OCI-LY1 (cell line): ENCODE measurements at regions not wholly inside any gene's neighbourhood (a gene's known extent, or its start where the extent isn't known, plus 50 kb on each side); places are given as distances from the start of the nearest gene placed in this dataset.

Experiments
- H2AFZ ChIP-seq: fragments of 200-600 bp; sonication (generic), shearing (Covaris generic); 2 replicates; pipeline ENCODE4 v1.6.0; 2014; ENCODE audit warnings: antibody characterized with exemption, mild to moderate bottlenecking, low read length
- H3F3A ChIP-seq: fragments of 200-600 bp; sonication (generic), shearing (Covaris generic); 2 replicates; pipeline ENCODE4 v1.6.0; 2014; ENCODE audit warnings: mild to moderate bottlenecking, antibody characterized with exemption, low read length, moderate library complexity; ENCODE audit not compliant: insufficient read depth
- H3K27ac ChIP-seq: fragments of 200-600 bp; sonication (generic); 2 replicates; pipeline ENCODE4 v1.5.1; 2014; ENCODE audit warnings: low read length, mixed run types, mild to moderate bottlenecking, low read depth; ENCODE audit not compliant: poor library complexity, severe bottlenecking
- H3K27me3 ChIP-seq: fragments of 200-600 bp; sonication (generic); 2 replicates; pipeline ENCODE4 v1.6.0; 2014; ENCODE audit warnings: antibody characterized with exemption, mild to moderate bottlenecking, low read length, moderate library complexity; ENCODE audit not compliant: insufficient read depth
- H3K36me3 ChIP-seq: fragments of 200-600 bp; sonication (generic); 2 replicates; pipeline ENCODE4 v1.6.1; 2014; ENCODE audit warnings: mild to moderate bottlenecking, antibody characterized with exemption, low read length, moderate library complexity, mixed read lengths; ENCODE audit not compliant: insufficient read depth
- H3K4me1 ChIP-seq: fragments of 200-600 bp; sonication (generic); 2 replicates; pipeline ENCODE4 v1.5.1; 2014; ENCODE audit warnings: mild to moderate bottlenecking, low read length, moderate library complexity; ENCODE audit not compliant: insufficient read depth, severe bottlenecking
- H3K4me2 ChIP-seq: fragments of 200-600 bp; sonication (generic), shearing (Covaris generic); 2 replicates; pipeline ENCODE4 v1.6.1; 2014; ENCODE audit warnings: low read length
- H3K4me3 ChIP-seq: fragments of 200-600 bp; sonication (generic); 2 replicates; pipeline ENCODE4 v1.5.1; 2014; ENCODE audit warnings: low read length, low read depth, mild to moderate bottlenecking, mixed read lengths; ENCODE audit not compliant: poor library complexity, severe bottlenecking
- H3K79me2 ChIP-seq: fragments of 200-600 bp; shearing (Covaris generic); 2 replicates; pipeline ENCODE4 v1.6.1; 2016; ENCODE audit warnings: mixed run types, low read length, mixed read lengths; ENCODE audit not compliant: insufficient read depth
- H3K9ac ChIP-seq: fragments of 200-600 bp; sonication (generic), shearing (Covaris generic); 2 replicates; pipeline ENCODE4 v1.6.1; 2014; ENCODE audit warnings: mild to moderate bottlenecking, low read length, mixed read lengths
- H3K9me2 ChIP-seq: fragments of 200-600 bp; sonication (generic), shearing (Covaris generic); 2 replicates; pipeline ENCODE4 v1.6.1; 2014; ENCODE audit warnings: low read depth, mild to moderate bottlenecking, low read length, mixed read lengths
- H3K9me3 ChIP-seq: fragments of 200-600 bp; shearing (Covaris generic); 2 replicates; pipeline ENCODE4 v1.6.1; 2014; ENCODE audit warnings: low read length, mixed read lengths
- H4K20me1 ChIP-seq: fragments of 200-600 bp; sonication (generic), shearing (Covaris generic); 2 replicates; pipeline ENCODE4 v1.6.0; 2016; ENCODE audit warnings: mild to moderate bottlenecking, low read length; ENCODE audit not compliant: insufficient read depth
- CTCF ChIP-seq: fragments of 200-600 bp; sonication (generic), shearing (Covaris generic); IDR thresholded peaks from 2 replicates; pipeline ENCODE4 v1.5.1; 2017; ENCODE audit warnings: mild to moderate bottlenecking, antibody characterized with exemption, low read length, moderate library complexity, mixed read lengths
- EZH2 ChIP-seq: fragments of 200-600 bp; sonication (generic), shearing (Covaris generic); IDR thresholded peaks from 2 replicates; pipeline ENCODE4 v1.8.0; 2017; ENCODE audit warnings: borderline replicate concordance, mixed run types, mild to moderate bottlenecking, antibody characterized with exemption, low read length, moderate library complexity, mixed read lengths

GRCh38 chr2:111694700-111695101, 189.3 kb downstream of the ANAPC1 start:
- Histone ChIP-seq H3K36me3 (peaks cover 10% of the 10 kb centered on the region; the same call in 1 of the 2 replicates), H3K79me2 (no peaks in the 10 kb centered on the region), H3K4me1 (peaks cover 40% of the 10 kb centered on the region), H2AFZ (no peak overlapping the region), H3K4me2 (no peak overlapping the region), H3K9me3 (no peaks in the 10 kb centered on the region), H3K27ac (no peak overlapping the region), H3K9ac (no peak overlapping the region), H3K9me2 (no peaks in the 10 kb centered on the region), H3K4me3 (no peak overlapping the region), H3K27me3 (no peaks in the 10 kb centered on the region), H4K20me1 (no peaks in the 10 kb centered on the region), H3F3A (no peaks in the 10 kb centered on the region)
- TF ChIP-seq CTCF: no peak
- TF ChIP-seq EZH2: no peak

GRCh38 chr2:111695441-111696007, 188.5 kb downstream of the ANAPC1 start:
- Histone ChIP-seq H3K9me3 (no peaks in the 10 kb centered on the region), H4K20me1 (no peaks in the 10 kb centered on the region), H3K27ac (no peak overlapping the region), H3K4me1 (peaks cover 38% of the 10 kb centered on the region), H3K79me2 (no peaks in the 10 kb centered on the region), H3K27me3 (no peaks in the 10 kb centered on the region), H3K9ac (no peak overlapping the region), H3K4me2 (no peak overlapping the region), H3K9me2 (no peaks in the 10 kb centered on the region), H2AFZ (no peak overlapping the region), H3K36me3 (peaks cover 10% of the 10 kb centered on the region; the same call in 1 of the 2 replicates), H3K4me3 (no peak overlapping the region), H3F3A (no peaks in the 10 kb centered on the region)
- no peak for TF ChIP-seq CTCF
- TF ChIP-seq EZH2: no peak

GRCh38 chr2:111696226-111696625, 187.8 kb downstream of the ANAPC1 start:
- Histone ChIP-seq H3K9me2 (no peaks in the 10 kb centered on the region), H3K36me3 (peaks cover 10% of the 10 kb centered on the region; the same call in 1 of the 2 replicates), H4K20me1 (no peaks in the 10 kb centered on the region), H3K27me3 (no peaks in the 10 kb centered on the region), H3K27ac (no peak overlapping the region), H3K9me3 (no peaks in the 10 kb centered on the region), H3K79me2 (no peaks in the 10 kb centered on the region), H3K9ac (no peak overlapping the region), H2AFZ (no peak overlapping the region), H3F3A (no peaks in the 10 kb centered on the region), H3K4me3 (no peak overlapping the region), H3K4me2 (no peak overlapping the region), H3K4me1 (peaks cover 43% of the 10 kb centered on the region)
- no peak for TF ChIP-seq CTCF
- no peak for TF ChIP-seq EZH2
